HEK293T (cell line): ENCODE measurements at regions not wholly inside any gene's neighbourhood (a gene's known extent, or its start where the extent isn't known, plus 50 kb on each side); places are given as distances from the start of the nearest gene placed in this dataset.

Experiments
- BHLHE40 ChIP-seq: fragments of 450-650 bp; IDR thresholded peaks from 2 replicates; pipeline ENCODE4 v1.6.1; 2016; ENCODE audit warnings: mild to moderate bottlenecking, moderate library complexity, borderline replicate concordance
- CTBP1 ChIP-seq: fragments of 450-650 bp; IDR thresholded peaks from 2 replicates; pipeline ENCODE4 v1.6.1; 2016; ENCODE audit warnings: borderline replicate concordance
- ELF4 ChIP-seq: fragments of 450-650 bp; IDR thresholded peaks from 2 replicates; pipeline ENCODE4 v1.6.1; 2017; ENCODE audit warnings: antibody characterized with exemption
- FOXA1 ChIP-seq: fragments of 450-650 bp; IDR thresholded peaks from 2 replicates; pipeline ENCODE4 v1.6.1; 2016; ENCODE audit warnings: mild to moderate bottlenecking
- FOXK2 ChIP-seq: fragments of 450-650 bp; IDR thresholded peaks from 2 replicates; pipeline ENCODE4 v1.6.1; 2016; ENCODE audit warnings: mild to moderate bottlenecking
- FOXM1 ChIP-seq: fragments of 450-650 bp; IDR thresholded peaks from 2 replicates; pipeline ENCODE4 v1.6.1; 2017; ENCODE audit warnings: mild to moderate bottlenecking, borderline replicate concordance
- HDGF ChIP-seq: fragments of 450-650 bp; IDR thresholded peaks from 2 replicates; pipeline ENCODE4 v1.6.1; 2017; ENCODE audit warnings: antibody characterized with exemption, borderline replicate concordance
- L3MBTL2 ChIP-seq: fragments of 450-650 bp; conservative IDR thresholded peaks from 2 replicates; pipeline ENCODE4 v1.6.1; 2016; ENCODE audit warnings: mild to moderate bottlenecking
- NFRKB ChIP-seq: fragments of 450-650 bp; IDR thresholded peaks from 2 replicates; pipeline ENCODE4 v1.6.1; 2016; ENCODE audit warnings: mild to moderate bottlenecking, moderate library complexity
- SP1 ChIP-seq: fragments of 450-650 bp; IDR thresholded peaks from 2 replicates; pipeline ENCODE4 v1.6.1; 2017
- SUZ12 ChIP-seq: fragments of 450-650 bp; IDR thresholded peaks from 2 replicates; pipeline ENCODE4 v1.6.1; 2016; ENCODE audit warnings: mild to moderate bottlenecking
- TARDBP ChIP-seq: fragments of 450-650 bp; IDR thresholded peaks from 2 replicates; pipeline ENCODE4 v1.6.1; 2016
- TF ChIP-seq, protein P1 (sequence below): fragments of 450-650 bp; IDR thresholded peaks from 2 replicates; pipeline ENCODE4 v1.6.1; 2016

GRCh38 chr11:23711981-23712380 lies 784.9 kb upstream of the LUZP2 start:
- TF ChIP-seq SUZ12 (no peak), BHLHE40 (no peak), FOXK2 (no peak), HDGF (no peak), SP1 (no peak), FOXM1 (no peak), CTBP1 (no peak), TARDBP (no peak), FOXA1 (no peak), ELF4 (no peak), NFRKB (no peak), L3MBTL2 (no peak)
- TF ChIP-seq, protein P1, sequence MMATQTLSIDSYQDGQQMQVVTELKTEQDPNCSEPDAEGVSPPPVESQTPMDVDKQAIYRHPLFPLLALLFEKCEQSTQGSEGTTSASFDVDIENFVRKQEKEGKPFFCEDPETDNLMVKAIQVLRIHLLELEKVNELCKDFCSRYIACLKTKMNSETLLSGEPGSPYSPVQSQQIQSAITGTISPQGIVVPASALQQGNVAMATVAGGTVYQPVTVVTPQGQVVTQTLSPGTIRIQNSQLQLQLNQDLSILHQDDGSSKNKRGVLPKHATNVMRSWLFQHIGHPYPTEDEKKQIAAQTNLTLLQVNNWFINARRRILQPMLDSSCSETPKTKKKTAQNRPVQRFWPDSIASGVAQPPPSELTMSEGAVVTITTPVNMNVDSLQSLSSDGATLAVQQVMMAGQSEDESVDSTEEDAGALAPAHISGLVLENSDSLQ, result no peak
